ENCODE measurements at regions not wholly inside any gene's neighbourhood (a gene's known extent, or its start where the extent isn't known, plus 50 kb on each side); places are given as distances from the start of the nearest gene placed in this dataset.

GRCh38 chr1:224820341-224820740 is 109.1 kb upstream of the DNAH14 start:
- no peak overlapping the region for H3K56ac ChIP-seq (ENCODE audit: extremely low read depth, insufficient read depth, low read length)

More at GRCh38 chr1:224820341-224820740, 109.1 kb upstream of the DNAH14 start:
- Histone ChIP-seq H2BK15ac (ENCODE audit: low read depth, low read length) (no peak overlapping the region), H2AK9ac (replicated peaks; ENCODE audit: low read depth, low read length, poor library complexity) (no peak overlapping the region), H3K36me3 (ENCODE audit: control insufficient read depth, insufficient read depth, low read length) (no peaks in the 10 kb centered on the region), H3K79me1 (ENCODE audit: low read depth in 1 of 2, low read length in 2 of 2) (no peaks in the 10 kb centered on the region), H3K9me3 (ENCODE audit: control insufficient read depth, insufficient read depth, low read length) (no peaks in the 10 kb centered on the region; the same call in 1 of the 2 replicates), H2AK5ac (ENCODE audit: low read depth, low read length) (no peak overlapping the region), H4K8ac (ENCODE audit: low read depth in 2 of 2, low read length in 2 of 2) (no peak overlapping the region), H3K4ac (ENCODE audit: low read depth, low read length) (no peak overlapping the region), H3K4me1 (ENCODE audit: control insufficient read depth, insufficient read depth, low read length) (no peaks in the 10 kb centered on the region), H4K5ac (ENCODE audit: low read depth, low read length) (no peak overlapping the region), H2BK20ac (ENCODE audit: low read depth, low read length) (no peak overlapping the region), H3K23ac (ENCODE audit: low read depth, low read length) (no peak overlapping the region), H3K4me2 (ENCODE audit: low read depth, low read length) (no peak overlapping the region), H3K9ac (ENCODE audit: low read depth, low read length) (no peak overlapping the region), H2BK120ac (ENCODE audit: low read depth, low read length) (no peak overlapping the region), H3K18ac (ENCODE audit: low read depth, low read length) (no peak overlapping the region), H3K27ac (ENCODE audit: insufficient read depth, low read length) (no peak overlapping the region), H3K27me3 (ENCODE audit: control insufficient read depth, insufficient read depth, low read length) (peaks cover 2% of the 10 kb centered on the region; the same call in 1 of the 2 replicates), H3K9me1 (ENCODE audit: insufficient read depth, low read length) (no peaks in the 10 kb centered on the region), H2BK5ac (ENCODE audit: low read depth, low read length, poor library complexity, severe bottlenecking) (no peak overlapping the region), H3K14ac (replicated peaks; ENCODE audit: low read depth, low read length) (no peak overlapping the region), H4K91ac (ENCODE audit: insufficient read depth, low read depth, low read length) (no peak overlapping the region), H3K4me3 (ENCODE audit: insufficient read depth, low read depth, low read length) (no peak overlapping the region), H2AFZ (replicated peaks; ENCODE audit: low read length, poor library complexity) (no peak overlapping the region), H4K20me1 (ENCODE audit: insufficient read depth, low read length) (no peaks in the 10 kb centered on the region)
- dilution Hi-C loops (cut with HindIII; ENCODE audit: low sequenced_read_pairs, unreplicated experiment) (no loop called here), intact Hi-C loops (cut with micrococcal nuclease) (no loop called here), in situ Hi-C loops (cut with MboI; ENCODE audit: low sequenced_read_pairs) (no loop called here)
- ChIA-PET POLR2A (ENCODE audit: unreplicated experiment) (no interaction called here), CTCF (no interaction called here)
- DNase-seq, result no peak
- BruUV-seq (replicated peaks), result no TSS peak
- no peak for TF ChIP-seq CHD1 (IDR thresholded peaks at IDR 0.05; ENCODE audit: low read depth, low read length)
- no peak for TF ChIP-seq ELK1 (IDR thresholded peaks at IDR 0.05; ENCODE audit: borderline replicate concordance, low read depth, low read length)
- no peak for TF ChIP-seq CTCF (conservative IDR thresholded peaks at IDR 0.05; ENCODE audit: low read depth, low read length)
- TF ChIP-seq CEBPB (IDR thresholded peaks at IDR 0.05; ENCODE audit: low read depth, low read length), result no peak
- TF ChIP-seq MAZ (IDR thresholded peaks at IDR 0.05; ENCODE audit: borderline replicate concordance, low read depth, low read length), result no peak
- no peak for TF ChIP-seq USF2 (IDR thresholded peaks at IDR 0.05; ENCODE audit: low read depth, low read length)
- TF ChIP-seq BHLHE40 (IDR thresholded peaks at IDR 0.05; ENCODE audit: low read depth, low read length), result no peak
- TF ChIP-seq MAFK (IDR thresholded peaks at IDR 0.05; ENCODE audit: low read depth, low read length), result no peak
- no peak for TF ChIP-seq POLR2A (IDR thresholded peaks at IDR 0.05; ENCODE audit: low read depth, low read length)
- no peak for TF ChIP-seq SMC3 (IDR thresholded peaks at IDR 0.05; ENCODE audit: low read depth, low read length)
- TF ChIP-seq RFX5 (IDR thresholded peaks at IDR 0.05; ENCODE audit: low read depth, low read length), result no peak
- no peak for TF ChIP-seq FOS (IDR thresholded peaks at IDR 0.05; ENCODE audit: low read depth, low read length)
- TF ChIP-seq NFE2L2 (IDR thresholded peaks at IDR 0.05; ENCODE audit: low read depth, low read length), result no peak
- no peak for TF ChIP-seq MXI1 (IDR thresholded peaks at IDR 0.05; ENCODE audit: borderline replicate concordance, low read depth, low read length)
- no peak for TF ChIP-seq RAD21 (IDR thresholded peaks at IDR 0.05; ENCODE audit: low read length)
- WGBS, 2 experiments (ENCODE audit: extremely low coverage in 2 of 2, insufficient read length in 1 of 2), result no CpG with 5 or more reads among the region's 3 CpGs
- no peak for ATAC-seq (ENCODE audit: low read depth)

Measured in IMR-90 (cell line).